Glutamatergic neuron (in vitro differentiated cells): ENCODE measurements at regions not wholly inside any gene's neighbourhood (a gene's known extent, or its start where the extent isn't known, plus 50 kb on each side); places are given as distances from the start of the nearest gene placed in this dataset.
"Not testable (repeated sequence)": the region's sequence is repeated elsewhere in the genome, so short reads cannot be mapped to it uniquely, and the experiment has no call there.

Source experiments
- DNase-seq: peaks from one replicate; pipeline ENCODE4 v3.0.0; 2022
- H3K27ac Mint-ChIP-seq: one replicate; pipeline ENCODE4 v1.8.0; 2020; ENCODE audit warnings: mild to moderate bottlenecking, mixed read lengths, inconsistent platforms; ENCODE audit not compliant: unreplicated experiment
- H3K27me3 Mint-ChIP-seq: one replicate; pipeline ENCODE4 v1.8.0; 2020; ENCODE audit warnings: mild to moderate bottlenecking, moderate library complexity, mixed read lengths, inconsistent platforms; ENCODE audit not compliant: unreplicated experiment
- H3K36me3 Mint-ChIP-seq: one replicate; pipeline ENCODE4 v1.8.0; 2020; ENCODE audit warnings: mild to moderate bottlenecking, mixed read lengths, inconsistent platforms; ENCODE audit not compliant: unreplicated experiment
- H3K4me1 Mint-ChIP-seq: one replicate; pipeline ENCODE4 v1.8.0; 2020; ENCODE audit warnings: mild to moderate bottlenecking, low read depth, mixed read lengths, inconsistent platforms; ENCODE audit not compliant: unreplicated experiment
- H3K4me3 Mint-ChIP-seq: one replicate; pipeline ENCODE4 v1.8.0; 2020; ENCODE audit warnings: mild to moderate bottlenecking, mixed read lengths, inconsistent platforms; ENCODE audit not compliant: unreplicated experiment
- H3K9me3 Mint-ChIP-seq: one replicate; pipeline ENCODE4 v1.8.0; 2020; ENCODE audit warnings: mild to moderate bottlenecking, moderate library complexity, mixed read lengths, inconsistent platforms; ENCODE audit not compliant: unreplicated experiment
- TF ChIP-seq, protein P1 (sequence below): fragments of 200-600 bp; sonication (generic); IDR thresholded peaks from one replicate; pipeline ENCODE4 v1.5.0; 2021; ENCODE audit not compliant: partially characterized antibody, unreplicated experiment

DNA sequence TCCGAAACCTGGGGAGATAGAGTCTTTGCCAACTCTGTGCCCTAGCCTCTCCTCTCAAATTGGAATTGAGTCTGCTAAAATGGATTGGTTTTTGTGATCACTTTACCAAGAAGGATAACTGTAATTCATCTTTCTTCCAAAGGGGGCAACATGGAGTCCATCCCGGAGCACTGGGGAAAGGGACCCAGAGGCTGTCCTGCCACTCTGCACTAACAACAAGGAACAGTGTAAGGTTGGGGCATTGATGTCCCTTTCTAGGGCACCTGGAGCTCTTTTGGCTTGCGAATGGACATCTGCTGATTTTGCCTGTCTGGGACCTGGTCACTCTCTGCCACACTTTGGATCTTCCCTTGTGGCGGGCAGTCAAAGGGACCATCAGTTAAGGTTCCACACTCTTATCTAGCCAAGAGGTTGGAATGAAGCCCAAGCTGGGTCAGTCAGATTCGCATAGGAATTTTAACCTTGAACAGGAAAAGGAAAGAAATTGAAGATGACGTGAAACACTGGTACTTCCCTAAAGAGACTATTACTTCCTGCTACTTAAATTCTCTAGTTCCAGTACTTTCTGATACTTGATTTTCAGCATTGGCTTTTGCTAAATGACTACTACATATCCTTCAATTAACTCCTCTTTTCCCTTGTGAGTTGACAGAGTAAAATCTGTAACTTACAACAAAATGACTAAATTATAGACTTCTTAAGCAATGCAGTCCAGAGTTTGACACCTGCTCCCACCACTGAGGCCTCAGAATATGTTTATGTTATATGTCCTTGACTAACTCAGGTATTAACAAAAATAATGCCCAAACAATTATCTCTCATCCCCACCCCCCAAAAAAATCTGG, 64.7 kb upstream of the KLF7 start:
- Mint-ChIP-seq H3K4me1 (peaks cover 56% of the 10 kb centered on the region), H3K36me3 (no peaks in the 10 kb centered on the region)

DNA sequence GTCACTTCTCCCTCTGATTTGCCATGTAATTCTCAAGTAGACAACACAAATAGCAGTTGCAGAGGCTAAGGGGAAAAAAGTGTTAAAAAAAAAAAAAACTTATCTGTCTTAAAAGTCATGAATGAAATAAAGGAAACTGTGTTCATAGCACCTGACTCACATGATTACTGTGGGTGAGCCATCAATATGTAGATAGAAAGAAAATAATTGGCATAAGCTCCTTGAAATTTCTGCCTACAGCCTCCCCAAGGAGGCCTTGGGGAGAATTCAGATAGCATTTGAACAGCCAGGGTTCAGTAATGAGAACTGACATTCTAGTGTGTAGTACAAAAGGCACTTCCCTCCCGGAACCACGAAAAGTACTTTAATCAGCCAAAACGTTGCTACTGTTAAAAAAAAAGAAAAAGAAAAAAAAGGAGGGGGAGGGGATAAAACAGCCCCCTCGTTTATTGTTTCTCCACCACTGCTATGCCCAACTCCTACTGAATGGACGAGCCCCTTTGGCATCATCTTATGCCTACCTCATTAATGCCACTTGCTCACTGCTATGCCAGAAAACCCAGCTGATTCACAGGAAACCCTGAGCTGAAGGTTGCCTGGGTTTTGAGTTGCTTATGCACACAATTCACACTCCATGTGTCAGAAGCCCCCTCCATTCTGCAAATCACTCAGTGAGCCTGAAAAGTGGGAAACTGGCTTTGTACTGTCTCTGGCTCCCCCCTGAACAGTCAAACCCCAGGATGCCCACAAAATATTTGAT, 65.5 kb upstream of the KLF7 start:
- TF ChIP-seq, protein P1, sequence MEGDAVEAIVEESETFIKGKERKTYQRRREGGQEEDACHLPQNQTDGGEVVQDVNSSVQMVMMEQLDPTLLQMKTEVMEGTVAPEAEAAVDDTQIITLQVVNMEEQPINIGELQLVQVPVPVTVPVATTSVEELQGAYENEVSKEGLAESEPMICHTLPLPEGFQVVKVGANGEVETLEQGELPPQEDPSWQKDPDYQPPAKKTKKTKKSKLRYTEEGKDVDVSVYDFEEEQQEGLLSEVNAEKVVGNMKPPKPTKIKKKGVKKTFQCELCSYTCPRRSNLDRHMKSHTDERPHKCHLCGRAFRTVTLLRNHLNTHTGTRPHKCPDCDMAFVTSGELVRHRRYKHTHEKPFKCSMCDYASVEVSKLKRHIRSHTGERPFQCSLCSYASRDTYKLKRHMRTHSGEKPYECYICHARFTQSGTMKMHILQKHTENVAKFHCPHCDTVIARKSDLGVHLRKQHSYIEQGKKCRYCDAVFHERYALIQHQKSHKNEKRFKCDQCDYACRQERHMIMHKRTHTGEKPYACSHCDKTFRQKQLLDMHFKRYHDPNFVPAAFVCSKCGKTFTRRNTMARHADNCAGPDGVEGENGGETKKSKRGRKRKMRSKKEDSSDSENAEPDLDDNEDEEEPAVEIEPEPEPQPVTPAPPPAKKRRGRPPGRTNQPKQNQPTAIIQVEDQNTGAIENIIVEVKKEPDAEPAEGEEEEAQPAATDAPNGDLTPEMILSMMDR: no peak
- Mint-ChIP-seq H3K4me1 (peaks cover 49% of the 10 kb centered on the region), H3K4me3 (no peak overlapping the region), H3K36me3 (no peaks in the 10 kb centered on the region), H3K9me3 (peaks cover 12% of the 10 kb centered on the region), H3K27ac (peak overlapping the region; percentile 36), H3K27me3 (peaks cover 4% of the 10 kb centered on the region)
- DNase-seq: no peak

More for the DNA sequence above, 64.7 kb upstream of the KLF7 start:
- H3K27me3 Mint-ChIP-seq: peaks cover 4% of the 10 kb centered on the region
- H3K9me3 Mint-ChIP-seq: peaks cover 13% of the 10 kb centered on the region
- peak overlapping the region; percentile 13 for H3K27ac Mint-ChIP-seq
- H3K4me3 Mint-ChIP-seq: no peak overlapping the region
- DNase-seq: no peak
- TF ChIP-seq, protein P1: peak; percentile 87

DNA sequence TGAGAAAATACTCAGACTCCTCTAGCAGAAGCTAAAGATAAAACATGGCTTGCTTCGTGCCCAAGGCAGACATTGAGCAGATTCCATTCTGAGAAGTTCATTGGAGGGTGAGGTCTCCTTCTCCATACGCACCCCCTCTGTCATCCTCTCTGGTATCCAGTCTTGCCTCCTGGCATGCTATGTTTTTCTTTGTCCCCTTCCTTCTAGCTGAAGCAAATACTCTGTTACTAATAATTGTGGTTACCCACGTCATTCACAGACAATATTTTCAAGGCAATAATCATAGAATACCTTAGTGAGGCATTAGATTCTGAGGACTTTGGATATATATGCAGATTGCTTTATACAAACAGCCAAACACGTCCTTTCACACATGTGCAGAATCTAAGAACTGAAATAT, 66.2 kb upstream of the KLF7 start:
- TF ChIP-seq, protein P1: no peak
- no peak for DNase-seq
- no peak overlapping the region for H3K4me3 Mint-ChIP-seq
- no peak overlapping the region for H3K27ac Mint-ChIP-seq
- H3K9me3 Mint-ChIP-seq: peaks cover 10% of the 10 kb centered on the region
- peaks cover 42% of the 10 kb centered on the region for H3K4me1 Mint-ChIP-seq
- peaks cover 4% of the 10 kb centered on the region for H3K27me3 Mint-ChIP-seq
- no peaks in the 10 kb centered on the region for H3K36me3 Mint-ChIP-seq

DNA sequence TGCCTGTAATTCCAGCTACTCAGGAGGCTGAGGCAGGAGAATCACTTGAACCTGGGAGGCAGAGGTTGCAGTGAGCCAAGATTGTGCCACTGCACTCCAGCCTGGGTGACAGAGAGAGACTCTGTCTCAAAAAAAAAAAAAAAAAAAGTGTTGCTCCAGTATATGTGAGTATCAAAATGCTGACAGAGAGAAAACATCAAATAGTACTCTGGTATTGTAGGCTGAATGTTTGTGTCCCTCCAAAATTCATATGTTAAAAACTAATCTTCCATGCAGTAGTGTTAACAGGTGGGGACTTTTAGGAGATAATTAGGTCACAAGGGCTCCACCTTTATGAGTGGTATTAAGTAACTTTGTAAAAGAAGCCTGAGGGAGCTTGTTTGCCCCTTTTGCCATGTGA, 67.4 kb upstream of the KLF7 start:
- H3K27me3 Mint-ChIP-seq, H3K4me3 Mint-ChIP-seq, H3K27ac Mint-ChIP-seq, H3K9me3 Mint-ChIP-seq, DNase-seq, H3K36me3 Mint-ChIP-seq: not testable (repeated sequence)
- H3K4me1 Mint-ChIP-seq: peaks cover 33% of the 10 kb centered on the region

GRCh38 chr2:207233731-207234130, 68.0 kb upstream of the KLF7 start:
- TF ChIP-seq, protein P1: no peak
- Mint-ChIP-seq H3K36me3 (no peaks in the 10 kb centered on the region), H3K4me3 (no peak overlapping the region), H3K4me1 (peaks cover 27% of the 10 kb centered on the region), H3K27ac (no peak overlapping the region), H3K9me3 (peaks cover under 1% of the 10 kb centered on the region), H3K27me3 (peaks cover under 1% of the 10 kb centered on the region)
- no peak for DNase-seq
